Endothelial cell of umbilical vein (primary cell): ENCODE measurements at regions not wholly inside any gene's neighbourhood (a gene's known extent, or its start where the extent isn't known, plus 50 kb on each side); places are given as distances from the start of the nearest gene placed in this dataset.

Source experiments
- BruUV-seq: library from RNA; stranded (reverse); fragments of 400-500 nt; replicated peaks from 2 replicates; lab custom pipeline; 2021; lab: Mats Ljungman, UMichigan
- CTCF ChIA-PET: fragments of 300-600, 350-600 bp; sonication (Branson Sonifier 250); formaldehyde crosslinking; loops from one replicate; lab custom pipeline; 2021; ENCODE audit warnings: antibody characterized with exemption, inconsistent platforms; lab: Charles Lee
- POLR2A ChIA-PET: fragments of 300-600, 350-600 bp; sonication (Branson Sonifier 250); formaldehyde crosslinking; loops from one replicate; lab custom pipeline; 2021; ENCODE audit warnings: antibody characterized with exemption, inconsistent platforms; lab: Charles Lee
- DNase-seq: peaks from one replicate; pipeline ENCODE4 v3.0.0-alpha.2; 2011; ENCODE audit warnings: low read depth, low spot score
- FAIRE-seq: peaks from 2 replicates; lab custom pipeline; 2011; peaks lifted over from hg19 to GRCh38; lab: Jason Lieb, UNC
- H2AFZ ChIP-seq: 2 replicates; pipeline ENCODE4 v1.6.0; 2012; ENCODE audit warnings: low read depth, low read length, control low read depth, inconsistent platforms
- H3K27ac ChIP-seq: 2 replicates; pipeline ENCODE4 v1.5.1; 2011; ENCODE audit warnings: low read depth, mild to moderate bottlenecking, control low read depth, low read length, moderate library complexity; ENCODE audit not compliant: insufficient read depth
- H3K27me3 ChIP-seq, 2 experiments: 2 replicates each; pipeline versions ENCODE4 v1.6.0 to v1.6.1; 2011; ENCODE audit warnings: low read length in 2 of 2, mixed read lengths in 1 of 2; ENCODE audit not compliant: control insufficient read depth in 2 of 2, insufficient read depth in 2 of 2
- H3K36me3 ChIP-seq, 2 experiments: 2 replicates in 1 of 2; 3 replicates in 1 of 2; pipeline ENCODE4 v1.5.1; 2011; ENCODE audit warnings: low read length in 2 of 2, mild to moderate bottlenecking in 1 of 2, moderate library complexity in 1 of 2; ENCODE audit not compliant: control insufficient read depth in 2 of 2, insufficient read depth in 2 of 2; ENCODE audit errors: extremely low read depth in 1 of 2
- H3K4me1 ChIP-seq: 3 replicates; pipeline ENCODE4 v1.5.1; 2011; ENCODE audit warnings: mild to moderate bottlenecking, low read length; ENCODE audit not compliant: control insufficient read depth, insufficient read depth; ENCODE audit errors: extremely low read depth
- H3K4me2 ChIP-seq: 2 replicates; pipeline ENCODE4 v1.6.1; 2011; ENCODE audit warnings: low read length, control low read depth, mixed read lengths; ENCODE audit not compliant: insufficient read depth
- H3K4me3 ChIP-seq, 3 experiments: fragments of 200-600 bp in 1 of 3; sonication (generic), shearing (Covaris generic) in 1 of 3; replicated peaks in 1 of 3; 2 replicates each; pipeline ENCODE4 v1.5.1; 2011 to 2016; ENCODE audit warnings: control low read depth in 3 of 3, low read length in 3 of 3, mild to moderate bottlenecking in 2 of 3, inconsistent platforms in 1 of 3, low read depth in 1 of 3, moderate library complexity in 1 of 3; ENCODE audit not compliant: insufficient read depth in 1 of 3
- H3K79me2 ChIP-seq: 2 replicates; pipeline ENCODE4 v1.6.0; 2012; ENCODE audit warnings: low read length, inconsistent platforms; ENCODE audit not compliant: control insufficient read depth, insufficient read depth
- H3K9ac ChIP-seq: replicated peaks from 2 replicates; pipeline ENCODE3; 2011; ENCODE audit warnings: low read length, control low read depth; ENCODE audit not compliant: insufficient read depth; ENCODE audit errors: extremely low read depth
- H3K9me1 ChIP-seq: replicated peaks from 3 replicates; pipeline ENCODE4 v1.6.0; 2011; ENCODE audit warnings: mild to moderate bottlenecking, low read length; ENCODE audit not compliant: control insufficient read depth, insufficient read depth; ENCODE audit errors: extremely low read depth
- H3K9me3 ChIP-seq: replicated peaks from 2 replicates; pipeline ENCODE4 v1.5.1; 2012; ENCODE audit warnings: low read length, inconsistent platforms; ENCODE audit not compliant: control insufficient read depth, insufficient read depth
- H4K20me1 ChIP-seq: replicated peaks from 2 replicates; pipeline ENCODE3; 2011; ENCODE audit warnings: mild to moderate bottlenecking, low read length; ENCODE audit not compliant: control insufficient read depth, insufficient read depth; ENCODE audit errors: extremely low read depth
- EZH2 ChIP-seq: IDR thresholded peaks from 2 replicates; pipeline ENCODE4 v1.6.1; 2012; ENCODE audit warnings: borderline replicate concordance, low read depth, mild to moderate bottlenecking, moderate library complexity, low read length, inconsistent platforms; ENCODE audit not compliant: severe bottlenecking
- FOS ChIP-seq: IDR thresholded peaks from 2 replicates; pipeline ENCODE4 v1.6.1; 2011; ENCODE audit warnings: mild to moderate bottlenecking, low read length, moderate library complexity, borderline replicate concordance; ENCODE audit not compliant: insufficient read depth
- JUN ChIP-seq: IDR thresholded peaks from 2 replicates; pipeline ENCODE4 v1.6.1; 2011; ENCODE audit warnings: borderline replicate concordance, low read depth; ENCODE audit not compliant: insufficient read length, insufficient read depth
- POLR2A ChIP-seq: IDR thresholded peaks from 2 replicates; pipeline ENCODE4 v1.6.1; 2012; ENCODE audit warnings: low read depth, mild to moderate bottlenecking, control low read depth, low read length
- POLR2AphosphoS5 ChIP-seq: IDR thresholded peaks from 2 replicates; pipeline ENCODE4 v1.6.1; 2012; ENCODE audit warnings: low read depth, mild to moderate bottlenecking, control low read depth, low read length, moderate library complexity; ENCODE audit not compliant: insufficient read depth
- dilution Hi-C: fragments of 300-500 bp; cut with MboI; formaldehyde crosslinking; loops from one replicate; pipeline ENCODE4 v1.15.0; 2019; ENCODE audit warnings: low sequenced_read_pairs; ENCODE audit not compliant: extremely low pct_ligation_motif_present
- intact Hi-C: fragments of 100-400 bp; cut with micrococcal nuclease; formaldehyde crosslinking; loops from one replicate; pipeline ENCODE4 v1.10.0; 2022
- TF ChIP-seq, protein P1 (sequence below), 2 donors: IDR thresholded peaks; 1 replicate in 1 of 2; 2 replicates in 1 of 2; pipeline ENCODE4 v1.5.1; 2011; ENCODE audit warnings: low read length in 2 of 2, mild to moderate bottlenecking in 2 of 2, moderate library complexity in 2 of 2, control low read depth in 1 of 2, inconsistent platforms in 1 of 2, low read depth in 1 of 2; ENCODE audit not compliant: insufficient read depth in 1 of 2; ENCODE audit errors: extremely low read depth in 1 of 2

DNA sequence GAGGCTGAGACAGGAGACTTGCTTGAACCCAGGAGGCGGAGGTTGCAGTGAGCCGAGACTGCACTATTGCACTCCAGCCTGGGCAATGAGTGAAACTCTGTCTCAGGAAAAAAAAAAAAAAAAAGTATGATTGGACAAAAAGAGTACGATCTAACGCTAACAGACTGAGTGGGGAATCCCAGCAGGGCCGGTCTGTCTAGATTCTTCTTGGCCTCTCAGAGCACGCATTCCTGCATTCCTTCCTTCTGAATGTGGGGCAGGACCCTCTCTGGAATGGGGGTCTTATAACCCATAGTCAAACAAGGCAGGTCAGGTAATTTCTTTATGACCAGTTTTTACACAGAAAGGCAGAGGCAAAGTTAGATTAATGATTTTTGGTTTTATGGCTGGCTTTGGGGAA, 92.0 kb upstream of the PPM1J start:
- FAIRE-seq (no peak), DNase-seq (no peak)
- intact Hi-C loops, result no loop called here
- dilution Hi-C loops, result no loop called here
- H3K4me2 ChIP-seq, result no peak overlapping the region
- no peaks in the 10 kb centered on the region for H3K79me2 ChIP-seq
- H3K9me1 ChIP-seq, result no peaks in the 10 kb centered on the region
- no peak overlapping the region for H2AFZ ChIP-seq
- CTCF ChIA-PET, result interaction anchor here (0.9 to 13.5 kb wide), 4 partner anchors 88 to 266 kb away, joined by 3 to 441 read pairs (median 16); partner anchors contain the start of genes LRIG2 and PPM1J
- H3K9ac ChIP-seq, result no peak overlapping the region
- no peaks in the 10 kb centered on the region for H4K20me1 ChIP-seq
- peaks cover 3% of the 10 kb centered on the region for H3K4me1 ChIP-seq
- H3K4me3 ChIP-seq, result no peak overlapping the region
- POLR2A ChIA-PET, result no interaction called here
- no peaks in the 10 kb centered on the region for H3K9me3 ChIP-seq
- no peaks in the 10 kb centered on the region for H3K27me3 ChIP-seq
- TF ChIP-seq POLR2AphosphoS5 (no peak), JUN (no peak), FOS (no peak), POLR2A (no peak), EZH2 (no peak)
- TF ChIP-seq, protein P1, sequence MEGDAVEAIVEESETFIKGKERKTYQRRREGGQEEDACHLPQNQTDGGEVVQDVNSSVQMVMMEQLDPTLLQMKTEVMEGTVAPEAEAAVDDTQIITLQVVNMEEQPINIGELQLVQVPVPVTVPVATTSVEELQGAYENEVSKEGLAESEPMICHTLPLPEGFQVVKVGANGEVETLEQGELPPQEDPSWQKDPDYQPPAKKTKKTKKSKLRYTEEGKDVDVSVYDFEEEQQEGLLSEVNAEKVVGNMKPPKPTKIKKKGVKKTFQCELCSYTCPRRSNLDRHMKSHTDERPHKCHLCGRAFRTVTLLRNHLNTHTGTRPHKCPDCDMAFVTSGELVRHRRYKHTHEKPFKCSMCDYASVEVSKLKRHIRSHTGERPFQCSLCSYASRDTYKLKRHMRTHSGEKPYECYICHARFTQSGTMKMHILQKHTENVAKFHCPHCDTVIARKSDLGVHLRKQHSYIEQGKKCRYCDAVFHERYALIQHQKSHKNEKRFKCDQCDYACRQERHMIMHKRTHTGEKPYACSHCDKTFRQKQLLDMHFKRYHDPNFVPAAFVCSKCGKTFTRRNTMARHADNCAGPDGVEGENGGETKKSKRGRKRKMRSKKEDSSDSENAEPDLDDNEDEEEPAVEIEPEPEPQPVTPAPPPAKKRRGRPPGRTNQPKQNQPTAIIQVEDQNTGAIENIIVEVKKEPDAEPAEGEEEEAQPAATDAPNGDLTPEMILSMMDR (IDR thresholded peaks at IDR 0.05; ENCODE audit: extremely low read depth in 1 of 2, insufficient read depth in 1 of 2, low read depth in 1 of 2, low read length in 2 of 2), result no peak
- H3K36me3 ChIP-seq, result no peaks in the 10 kb centered on the region
- no peak overlapping the region for H3K27ac ChIP-seq
- BruUV-seq, result no TSS peak
